Right lobe of liver (tissue), 6 donors: ENCODE measurements at regions not wholly inside any gene's neighbourhood (a gene's known extent, or its start where the extent isn't known, plus 50 kb on each side); places are given as distances from the start of the nearest gene placed in this dataset.

Experiments
- ATAC-seq, 4 donors: fragments of 200-7000 bp; cut with Tn5 transposase; one replicate each; pipeline ENCODE4 v1.9.1; 2020; ENCODE audit warnings: mild to moderate bottlenecking in 4 of 4, moderate library complexity in 4 of 4
- DNase-seq, 3 donors: peaks; one replicate each; pipeline ENCODE4 v3.0.0-alpha.2; 2020
- H3K27ac ChIP-seq, 3 donors: fragments of 200-600 bp; one replicate each; pipeline ENCODE4 v1.8.0; 2022
- H3K27me3 ChIP-seq, 2 donors: fragments of 200-600 bp; one replicate each; pipeline ENCODE4 v1.8.0; 2022
- H3K36me3 ChIP-seq, 4 donors: fragments of 200-600 bp; sonication (generic) in 1 of 4; one replicate each; pipeline versions ENCODE4 v1.5.1 to v1.8.0; 2017 to 2022; ENCODE audit warnings: control low read depth in 1 of 4
- H3K4me1 ChIP-seq, 4 donors: fragments of 200-600 bp; sonication (generic) in 1 of 4; one replicate each; pipeline versions ENCODE4 v1.5.1 to v1.8.0; 2017 to 2022; ENCODE audit warnings: control low read depth in 1 of 4
- H3K4me3 ChIP-seq, 3 donors: fragments of 200-600 bp; one replicate each; pipeline ENCODE4 v1.8.0; 2022
- H3K9me3 ChIP-seq, 4 donors: fragments of 200-600 bp; sonication (generic) in 1 of 4; one replicate each; pipeline versions ENCODE4 v1.5.1 to v1.8.0; 2017 to 2022; ENCODE audit warnings: control low read depth in 1 of 4
- CTCF ChIP-seq, 4 donors: fragments of 200-600 bp in 3 of 4; fragments of 450-650 bp in 1 of 4; IDR thresholded peaks; one replicate each; pipeline versions ENCODE4 v1.5.1 to v1.8.0; 2016 to 2022; ENCODE audit warnings: antibody characterized with exemption in 4 of 4, mild to moderate bottlenecking in 2 of 4
- POLR2A ChIP-seq: fragments of 450-650 bp; IDR thresholded peaks from one replicate; pipeline ENCODE4 v1.6.1; 2017; ENCODE audit warnings: antibody characterized with exemption, mild to moderate bottlenecking
- WGBS: methylation state at CpG from one replicate; pipeline ENCODE4 v1.1.6; 2018; ENCODE audit warnings: low coverage, low lambda C conversion rate; ENCODE audit not compliant: insufficient coverage; ENCODE audit errors: missing lambda C conversion rate; 5-methylcytosine and 5-hydroxymethylcytosine counted together
- intact Hi-C, 2 donors: fragments of 100-400 bp; cut with DNase I; formaldehyde crosslinking; loops; one replicate each; pipeline versions ENCODE4 v1.11.2 to v1.14.1; 2022
- donor health status: DM: no; HTN: yes; CAD: no.
- donor health status: DM: no; HTN: no; CAD: no.
- donor health status: DM: no; HTN: no; CAD: no.
- donor health status: DM: no; HTN: yes; CAD: no.
- donor health status: DM: no; HTN: yes; CAD: no.

- 37% methylated on average over 2 of the region's 2 CpGs for WGBS
- Histone ChIP-seq H3K4me1 (no peaks in the 10 kb centered on the region), H3K36me3 (no peaks in the 10 kb centered on the region), H3K27ac (no peak overlapping the region), H3K4me3 (no peak overlapping the region), H3K9me3 (no peaks in the 10 kb centered on the region), H3K27me3 (no peaks in the 10 kb centered on the region)
- ATAC-seq, result no peak
- TF ChIP-seq CTCF (IDR thresholded peaks at IDR 0.05) (no peak), POLR2A (no peak)
- intact Hi-C loops, result no loop called here
- DNase-seq, result no peak
Measured at GRCh38 chr11:30753994-30754393, 167.8 kb upstream of the MPPED2 start.

- H3K4me3 ChIP-seq, result no peak overlapping the region
- no peak overlapping the region for H3K27ac ChIP-seq
- no peak for ATAC-seq
- TF ChIP-seq POLR2A (no peak), CTCF (IDR thresholded peaks at IDR 0.05) (no peak)
- WGBS, result 80% methylated on average over 5 of the region's 5 CpGs
- no peak for DNase-seq
- H3K4me1 ChIP-seq, result no peaks in the 10 kb centered on the region
- no peaks in the 10 kb centered on the region for H3K27me3 ChIP-seq
- no peaks in the 10 kb centered on the region for H3K36me3 ChIP-seq
- H3K9me3 ChIP-seq, result no peaks in the 10 kb centered on the region
- intact Hi-C loops, result no loop called here
Measured at GRCh38 chr11:30753504-30753903, 167.4 kb upstream of the MPPED2 start.

GRCh38 chr11:30749268-30749667 is 163.1 kb upstream of the MPPED2 start:
- Histone ChIP-seq H3K36me3 (no peaks in the 10 kb centered on the region), H3K4me1 (no peaks in the 10 kb centered on the region), H3K9me3 (no peaks in the 10 kb centered on the region), H3K27ac (no peak overlapping the region), H3K27me3 (no peaks in the 10 kb centered on the region), H3K4me3 (no peak overlapping the region)
- 51% methylated on average over 2 of the region's 2 CpGs for WGBS
- DNase-seq (no peak), ATAC-seq (no peak)
- intact Hi-C loops, result no loop called here
- TF ChIP-seq CTCF (IDR thresholded peaks at IDR 0.05) (no peak), POLR2A (no peak)

GRCh38 chr11:30741039-30741550 is 154.9 kb upstream of the MPPED2 start:
- Histone ChIP-seq H3K4me3 (no peak overlapping the region), H3K36me3 (no peaks in the 10 kb centered on the region), H3K4me1 (no peaks in the 10 kb centered on the region), H3K27ac (no peak overlapping the region), H3K27me3 (no peaks in the 10 kb centered on the region), H3K9me3 (no peaks in the 10 kb centered on the region)
- intact Hi-C loops, result no loop called here
- no peak for DNase-seq
- WGBS, result 92% methylated on average over 10 of the region's 10 CpGs
- TF ChIP-seq CTCF (IDR thresholded peaks at IDR 0.05) (no peak), POLR2A (no peak)
- no peak for ATAC-seq

- TF ChIP-seq POLR2A (no peak), CTCF (IDR thresholded peaks at IDR 0.05) (no peak)
- no peak overlapping the region for H3K4me3 ChIP-seq
- no peaks in the 10 kb centered on the region for H3K36me3 ChIP-seq
- H3K27me3 ChIP-seq, result no peaks in the 10 kb centered on the region
- no peak overlapping the region for H3K27ac ChIP-seq
- no peaks in the 10 kb centered on the region for H3K9me3 ChIP-seq
- no peak for DNase-seq
- ATAC-seq, result no peak
- WGBS, result 80% methylated on average over 1 of the region's 1 CpG
- intact Hi-C loops, result no loop called here
- no peaks in the 10 kb centered on the region for H3K4me1 ChIP-seq
Measured at GRCh38 chr11:30740091-30740490, 153.9 kb upstream of the MPPED2 start.
